ENCODE measurements at regions not wholly inside any gene's neighbourhood (a gene's known extent, or its start where the extent isn't known, plus 50 kb on each side); places are given as distances from the start of the nearest gene placed in this dataset.

DNA sequence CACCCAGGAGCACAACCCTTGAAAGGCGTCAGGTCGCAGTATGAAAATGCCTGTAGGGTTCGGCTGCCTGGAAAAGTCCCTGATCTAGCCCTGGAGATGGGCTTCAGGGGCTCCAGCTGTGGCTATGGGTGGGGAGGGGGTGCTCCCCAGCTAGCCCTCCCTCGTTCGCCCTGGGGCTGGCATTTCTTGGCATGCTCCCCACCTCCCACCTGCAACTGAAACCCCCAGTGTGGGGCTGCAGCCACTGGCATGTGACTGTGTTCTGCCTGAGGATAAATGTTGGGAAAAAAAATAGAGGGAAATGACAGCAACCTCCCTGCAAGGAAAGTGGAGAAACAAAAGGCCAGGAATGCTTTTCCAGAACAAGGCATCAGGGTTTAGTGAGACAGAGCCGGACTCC is 109.2 kb downstream of the COPS8 start:
- TF ChIP-seq, protein P1, sequence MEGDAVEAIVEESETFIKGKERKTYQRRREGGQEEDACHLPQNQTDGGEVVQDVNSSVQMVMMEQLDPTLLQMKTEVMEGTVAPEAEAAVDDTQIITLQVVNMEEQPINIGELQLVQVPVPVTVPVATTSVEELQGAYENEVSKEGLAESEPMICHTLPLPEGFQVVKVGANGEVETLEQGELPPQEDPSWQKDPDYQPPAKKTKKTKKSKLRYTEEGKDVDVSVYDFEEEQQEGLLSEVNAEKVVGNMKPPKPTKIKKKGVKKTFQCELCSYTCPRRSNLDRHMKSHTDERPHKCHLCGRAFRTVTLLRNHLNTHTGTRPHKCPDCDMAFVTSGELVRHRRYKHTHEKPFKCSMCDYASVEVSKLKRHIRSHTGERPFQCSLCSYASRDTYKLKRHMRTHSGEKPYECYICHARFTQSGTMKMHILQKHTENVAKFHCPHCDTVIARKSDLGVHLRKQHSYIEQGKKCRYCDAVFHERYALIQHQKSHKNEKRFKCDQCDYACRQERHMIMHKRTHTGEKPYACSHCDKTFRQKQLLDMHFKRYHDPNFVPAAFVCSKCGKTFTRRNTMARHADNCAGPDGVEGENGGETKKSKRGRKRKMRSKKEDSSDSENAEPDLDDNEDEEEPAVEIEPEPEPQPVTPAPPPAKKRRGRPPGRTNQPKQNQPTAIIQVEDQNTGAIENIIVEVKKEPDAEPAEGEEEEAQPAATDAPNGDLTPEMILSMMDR (IDR thresholded peaks at IDR 0.05), result no peak
- no peak for TF ChIP-seq POLR2A (IDR thresholded peaks at IDR 0.05)

Measured in Peyer's patch (tissue), 4 donors.